ENCODE measurements at regions not wholly inside any gene's neighbourhood (a gene's known extent, or its start where the extent isn't known, plus 50 kb on each side); places are given as distances from the start of the nearest gene placed in this dataset.

DNA sequence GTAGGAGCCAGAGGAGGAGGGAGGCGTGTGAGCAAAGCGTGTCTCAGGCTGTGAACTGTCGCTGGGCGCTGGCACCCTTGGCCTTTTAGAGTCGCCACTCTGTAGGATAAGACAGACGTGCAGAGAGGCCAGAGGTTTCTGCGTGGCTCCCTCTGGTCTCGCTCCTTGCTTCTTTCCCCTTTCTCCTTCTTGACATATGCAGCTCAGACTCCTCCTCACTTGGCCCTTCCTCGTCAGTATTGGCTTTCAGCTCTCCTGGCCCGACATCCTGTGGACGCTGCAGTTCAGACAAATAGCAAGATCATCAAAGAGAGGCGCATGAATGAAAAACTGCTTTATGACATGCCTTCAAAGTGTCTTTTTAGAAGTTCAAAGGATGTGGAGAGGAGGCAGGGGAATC lies 116.8 kb upstream of the SPRY4 start:
- no peak for TF ChIP-seq CREB1 (IDR thresholded peaks at IDR 0.05; ENCODE audit: low read depth)
- TF ChIP-seq TAF1 (IDR thresholded peaks at IDR 0.05; ENCODE audit: low read depth): no peak
- no peak for TF ChIP-seq EGR1 (IDR thresholded peaks at IDR 0.05)
- no peak for TF ChIP-seq TEAD4 (IDR thresholded peaks at IDR 0.05)
- no peak for TF ChIP-seq ZBTB7A (IDR thresholded peaks at IDR 0.05; ENCODE audit: low read depth)
- no peak for TF ChIP-seq FOXM1 (IDR thresholded peaks at IDR 0.05; ENCODE audit: borderline replicate concordance, low read depth)
- no peak for TF ChIP-seq EP300 (IDR thresholded peaks at IDR 0.05; ENCODE audit: borderline replicate concordance)
- TF ChIP-seq YY1 (IDR thresholded peaks at IDR 0.05; ENCODE audit: low read depth): no peak
- TF ChIP-seq CEBPB (IDR thresholded peaks at IDR 0.05): no peak
- TF ChIP-seq, protein P1, sequence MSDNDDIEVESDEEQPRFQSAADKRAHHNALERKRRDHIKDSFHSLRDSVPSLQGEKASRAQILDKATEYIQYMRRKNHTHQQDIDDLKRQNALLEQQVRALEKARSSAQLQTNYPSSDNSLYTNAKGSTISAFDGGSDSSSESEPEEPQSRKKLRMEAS (IDR thresholded peaks at IDR 0.05): no peak
- TF ChIP-seq RAD21 (IDR thresholded peaks at IDR 0.05; ENCODE audit: low read depth): no peak
- TF ChIP-seq, protein P2, sequence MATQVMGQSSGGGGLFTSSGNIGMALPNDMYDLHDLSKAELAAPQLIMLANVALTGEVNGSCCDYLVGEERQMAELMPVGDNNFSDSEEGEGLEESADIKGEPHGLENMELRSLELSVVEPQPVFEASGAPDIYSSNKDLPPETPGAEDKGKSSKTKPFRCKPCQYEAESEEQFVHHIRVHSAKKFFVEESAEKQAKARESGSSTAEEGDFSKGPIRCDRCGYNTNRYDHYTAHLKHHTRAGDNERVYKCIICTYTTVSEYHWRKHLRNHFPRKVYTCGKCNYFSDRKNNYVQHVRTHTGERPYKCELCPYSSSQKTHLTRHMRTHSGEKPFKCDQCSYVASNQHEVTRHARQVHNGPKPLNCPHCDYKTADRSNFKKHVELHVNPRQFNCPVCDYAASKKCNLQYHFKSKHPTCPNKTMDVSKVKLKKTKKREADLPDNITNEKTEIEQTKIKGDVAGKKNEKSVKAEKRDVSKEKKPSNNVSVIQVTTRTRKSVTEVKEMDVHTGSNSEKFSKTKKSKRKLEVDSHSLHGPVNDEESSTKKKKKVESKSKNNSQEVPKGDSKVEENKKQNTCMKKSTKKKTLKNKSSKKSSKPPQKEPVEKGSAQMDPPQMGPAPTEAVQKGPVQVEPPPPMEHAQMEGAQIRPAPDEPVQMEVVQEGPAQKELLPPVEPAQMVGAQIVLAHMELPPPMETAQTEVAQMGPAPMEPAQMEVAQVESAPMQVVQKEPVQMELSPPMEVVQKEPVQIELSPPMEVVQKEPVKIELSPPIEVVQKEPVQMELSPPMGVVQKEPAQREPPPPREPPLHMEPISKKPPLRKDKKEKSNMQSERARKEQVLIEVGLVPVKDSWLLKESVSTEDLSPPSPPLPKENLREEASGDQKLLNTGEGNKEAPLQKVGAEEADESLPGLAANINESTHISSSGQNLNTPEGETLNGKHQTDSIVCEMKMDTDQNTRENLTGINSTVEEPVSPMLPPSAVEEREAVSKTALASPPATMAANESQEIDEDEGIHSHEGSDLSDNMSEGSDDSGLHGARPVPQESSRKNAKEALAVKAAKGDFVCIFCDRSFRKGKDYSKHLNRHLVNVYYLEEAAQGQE (IDR thresholded peaks at IDR 0.05; ENCODE audit: low read depth): no peak
- no peak for TF ChIP-seq TCF12 (IDR thresholded peaks at IDR 0.05; ENCODE audit: low read depth)
- no peak for TF ChIP-seq NFIC (IDR thresholded peaks at IDR 0.05)
